ENCODE measurements at regions not wholly inside any gene's neighbourhood (a gene's known extent, or its start where the extent isn't known, plus 50 kb on each side); places are given as distances from the start of the nearest gene placed in this dataset.

- TF ChIP-seq, protein P1, sequence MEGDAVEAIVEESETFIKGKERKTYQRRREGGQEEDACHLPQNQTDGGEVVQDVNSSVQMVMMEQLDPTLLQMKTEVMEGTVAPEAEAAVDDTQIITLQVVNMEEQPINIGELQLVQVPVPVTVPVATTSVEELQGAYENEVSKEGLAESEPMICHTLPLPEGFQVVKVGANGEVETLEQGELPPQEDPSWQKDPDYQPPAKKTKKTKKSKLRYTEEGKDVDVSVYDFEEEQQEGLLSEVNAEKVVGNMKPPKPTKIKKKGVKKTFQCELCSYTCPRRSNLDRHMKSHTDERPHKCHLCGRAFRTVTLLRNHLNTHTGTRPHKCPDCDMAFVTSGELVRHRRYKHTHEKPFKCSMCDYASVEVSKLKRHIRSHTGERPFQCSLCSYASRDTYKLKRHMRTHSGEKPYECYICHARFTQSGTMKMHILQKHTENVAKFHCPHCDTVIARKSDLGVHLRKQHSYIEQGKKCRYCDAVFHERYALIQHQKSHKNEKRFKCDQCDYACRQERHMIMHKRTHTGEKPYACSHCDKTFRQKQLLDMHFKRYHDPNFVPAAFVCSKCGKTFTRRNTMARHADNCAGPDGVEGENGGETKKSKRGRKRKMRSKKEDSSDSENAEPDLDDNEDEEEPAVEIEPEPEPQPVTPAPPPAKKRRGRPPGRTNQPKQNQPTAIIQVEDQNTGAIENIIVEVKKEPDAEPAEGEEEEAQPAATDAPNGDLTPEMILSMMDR (IDR thresholded peaks at IDR 0.05) = no peak
- TF ChIP-seq POLR2A (IDR thresholded peaks at IDR 0.05) = no peak
Observed at GRCh38 chr10:91167406-91167805, 53.1 kb upstream of the PCGF5 start.
